ENCODE measurements at regions not wholly inside any gene's neighbourhood (a gene's known extent, or its start where the extent isn't known, plus 50 kb on each side); places are given as distances from the start of the nearest gene placed in this dataset.

DNA sequence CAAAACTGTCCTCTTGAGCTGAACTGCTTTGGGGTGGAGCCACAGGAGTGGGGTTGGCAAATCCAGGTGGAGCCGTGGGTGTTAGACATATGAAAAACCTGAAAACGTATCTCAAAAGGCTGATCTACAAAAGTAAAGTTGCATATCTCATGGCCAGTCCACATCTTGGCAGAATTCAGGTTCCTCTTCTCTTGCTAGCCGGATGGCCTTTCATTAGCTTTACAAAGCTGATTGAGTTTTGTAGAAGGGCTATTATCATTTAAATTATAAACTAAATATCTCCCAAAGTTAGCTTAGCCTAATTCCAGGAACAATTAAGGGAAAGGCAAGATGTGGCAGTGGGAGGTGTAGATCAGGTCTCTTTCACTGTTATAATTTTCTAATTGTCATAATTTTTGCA lies 1427.7 kb downstream of the EFNB2 start:
- Histone ChIP-seq H3K79me2 (ENCODE audit: low read length) (no peaks in the 10 kb centered on the region), H3K36me3 (ENCODE audit: low read depth, low read length) (no peaks in the 10 kb centered on the region), H3F3A (ENCODE audit: low read length, unreplicated experiment) (no peaks in the 10 kb centered on the region), H2AFZ (ENCODE audit: low read length) (no peak overlapping the region), H4K20me1 (ENCODE audit: low read length) (no peaks in the 10 kb centered on the region), H3K9ac (ENCODE audit: low read length) (no peak overlapping the region), H3K27me3 (ENCODE audit: low read length) (no peaks in the 10 kb centered on the region), H3K4me1 (ENCODE audit: insufficient read depth, low read length) (no peaks in the 10 kb centered on the region), H3K9me3 (ENCODE audit: low read length) (no peaks in the 10 kb centered on the region), H3K27ac (ENCODE audit: low read length) (no peak overlapping the region), H3K4me3 (ENCODE audit: low read length) (no peak overlapping the region), H3K9me2 (replicated peaks; ENCODE audit: low read length) (no peaks in the 10 kb centered on the region), H3K4me2 (ENCODE audit: low read length) (no peak overlapping the region)
- no peak for DNase-seq
- intact Hi-C loops (cut with micrococcal nuclease), result no loop called here
- ChIA-PET CTCF (no interaction called here), POLR2A (ENCODE audit: unreplicated experiment) (no interaction called here)
- BruUV-seq (replicated peaks), result no TSS peak
- no peak for ATAC-seq
- TF ChIP-seq CTCF (conservative IDR thresholded peaks at IDR 0.05; ENCODE audit: low read depth, low read length) (no peak), EZH2 (IDR thresholded peaks at IDR 0.05; ENCODE audit: low read length, unreplicated experiment) (no peak), EZH2phosphoT487 (IDR thresholded peaks at IDR 0.05; ENCODE audit: borderline replicate concordance, low read length) (no peak)

- Histone ChIP-seq H3K36me3 (ENCODE audit: low read depth, low read length) (no peaks in the 10 kb centered on the region), H3F3A (ENCODE audit: low read length, unreplicated experiment) (no peaks in the 10 kb centered on the region), H3K9me3 (ENCODE audit: low read length) (no peaks in the 10 kb centered on the region), H3K27ac (ENCODE audit: low read length) (no peak overlapping the region), H3K9ac (ENCODE audit: low read length) (no peak overlapping the region), H3K4me3 (ENCODE audit: low read length) (no peak overlapping the region), H3K4me1 (ENCODE audit: insufficient read depth, low read length) (no peaks in the 10 kb centered on the region), H4K20me1 (ENCODE audit: low read length) (no peaks in the 10 kb centered on the region), H3K79me2 (ENCODE audit: low read length) (no peaks in the 10 kb centered on the region), H3K4me2 (ENCODE audit: low read length) (no peak overlapping the region), H3K9me2 (replicated peaks; ENCODE audit: low read length) (no peaks in the 10 kb centered on the region), H2AFZ (ENCODE audit: low read length) (no peak overlapping the region), H3K27me3 (ENCODE audit: low read length) (no peaks in the 10 kb centered on the region)
- DNase-seq, result no peak
- intact Hi-C loops (cut with micrococcal nuclease), result no loop called here
- no TSS peak for BruUV-seq (replicated peaks)
- POLR2A ChIA-PET (ENCODE audit: unreplicated experiment), result no interaction called here
- CTCF ChIA-PET, result no interaction called here
- TF ChIP-seq EZH2phosphoT487 (IDR thresholded peaks at IDR 0.05; ENCODE audit: borderline replicate concordance, low read length), result no peak
- no peak for TF ChIP-seq CTCF (conservative IDR thresholded peaks at IDR 0.05; ENCODE audit: low read depth, low read length)
- no peak for TF ChIP-seq EZH2 (IDR thresholded peaks at IDR 0.05; ENCODE audit: low read length, unreplicated experiment)
- no peak for ATAC-seq
Measured at GRCh38 chr13:105105471-105105870, 1430.0 kb downstream of the EFNB2 start.

DNA sequence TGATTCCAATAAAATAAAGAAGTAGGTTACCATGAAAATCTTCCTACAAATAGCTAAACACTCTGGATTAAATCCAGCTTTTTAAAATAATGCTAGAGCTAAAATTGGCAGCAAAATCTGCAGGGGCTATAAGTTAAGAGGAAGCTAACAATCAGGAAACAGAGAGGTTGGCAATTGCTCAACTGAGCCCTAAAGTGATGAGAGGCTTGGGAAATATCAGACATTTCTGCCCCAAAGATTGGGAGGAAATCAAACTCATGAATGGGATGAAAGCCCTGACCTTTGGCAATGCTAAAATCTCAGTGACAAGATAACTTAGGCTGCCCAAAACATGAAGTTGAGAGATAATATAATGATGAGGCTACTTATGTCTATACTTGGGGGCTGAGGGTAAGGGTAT lies 1437.9 kb downstream of the EFNB2 start:
- no peaks in the 10 kb centered on the region for H3K4me1 ChIP-seq (ENCODE audit: insufficient read depth, low read length)
- H3K9ac ChIP-seq (ENCODE audit: low read length), result no peak overlapping the region
- no peak overlapping the region for H3K27ac ChIP-seq (ENCODE audit: low read length)
- no TSS peak for BruUV-seq (replicated peaks)
- no peaks in the 10 kb centered on the region for H3K36me3 ChIP-seq (ENCODE audit: low read depth, low read length)
- H3K9me2 ChIP-seq (replicated peaks; ENCODE audit: low read length), result no peaks in the 10 kb centered on the region
- H3K79me2 ChIP-seq (ENCODE audit: low read length), result no peaks in the 10 kb centered on the region
- CTCF ChIA-PET, result no interaction called here
- no peak for ATAC-seq
- H3K9me3 ChIP-seq (ENCODE audit: low read length), result no peaks in the 10 kb centered on the region
- H2AFZ ChIP-seq (ENCODE audit: low read length), result no peak overlapping the region
- H3F3A ChIP-seq (ENCODE audit: low read length, unreplicated experiment), result no peaks in the 10 kb centered on the region
- H3K4me2 ChIP-seq (ENCODE audit: low read length), result no peak overlapping the region
- H3K27me3 ChIP-seq (ENCODE audit: low read length), result no peaks in the 10 kb centered on the region
- no peak overlapping the region for H3K4me3 ChIP-seq (ENCODE audit: low read length)
- TF ChIP-seq CTCF (conservative IDR thresholded peaks at IDR 0.05; ENCODE audit: low read depth, low read length) (no peak), EZH2 (IDR thresholded peaks at IDR 0.05; ENCODE audit: low read length, unreplicated experiment) (no peak), EZH2phosphoT487 (IDR thresholded peaks at IDR 0.05; ENCODE audit: borderline replicate concordance, low read length) (no peak)
- H4K20me1 ChIP-seq (ENCODE audit: low read length), result no peaks in the 10 kb centered on the region
- DNase-seq, result no peak
- POLR2A ChIA-PET (ENCODE audit: unreplicated experiment), result no interaction called here
- intact Hi-C loops (cut with micrococcal nuclease), result no loop called here
